PC-9 (cell line): ENCODE measurements at regions not wholly inside any gene's neighbourhood (a gene's known extent, or its start where the extent isn't known, plus 50 kb on each side); places are given as distances from the start of the nearest gene placed in this dataset.

Source experiments
- BruUV-seq: library from RNA; stranded (reverse); fragments of 400-500 nt; replicated peaks from 2 replicates; lab custom pipeline; 2021; lab: Mats Ljungman, UMichigan
- CTCF ChIA-PET: fragments of 300-600 bp; sonication (Branson Sonifier 250); formaldehyde crosslinking; loops from one replicate; lab custom pipeline; 2022; ENCODE audit warnings: antibody characterized with exemption; lab: Charles Lee
- POLR2A ChIA-PET: fragments of 300-600 bp; sonication (Branson Sonifier 250); formaldehyde crosslinking; loops from one replicate; lab custom pipeline; 2022; ENCODE audit warnings: antibody characterized with exemption; ENCODE audit not compliant: unreplicated experiment; lab: Charles Lee
- DNase-seq, 2 experiments: peaks; one replicate each; pipeline versions ENCODE4 v3.0.0 to v3.0.0-alpha.2; 2015 to 2022; ENCODE audit warnings: mixed read lengths in 1 of 2
- H2AFZ ChIP-seq: fragments of 200-600 bp; sonication (generic); 2 replicates; pipeline ENCODE4 v1.8.1; 2017; ENCODE audit warnings: antibody characterized with exemption
- H3F3A ChIP-seq: fragments of 200-600 bp; sonication (generic); 2 replicates; pipeline ENCODE4 v1.8.1; 2017; ENCODE audit warnings: antibody characterized with exemption, mild to moderate bottlenecking, low read depth; ENCODE audit not compliant: insufficient read depth
- H3K27ac ChIP-seq: fragments of 200-600 bp; sonication (generic); 2 replicates; pipeline ENCODE4 v1.6.1; 2016; ENCODE audit warnings: mixed run types
- H3K27me3 ChIP-seq: fragments of 200-600 bp; sonication (generic); 2 replicates; pipeline ENCODE4 v1.6.1; 2016; ENCODE audit warnings: low read depth, mixed run types; ENCODE audit not compliant: insufficient read depth
- H3K36me3 ChIP-seq: fragments of 200-600 bp; sonication (generic); 2 replicates; pipeline ENCODE4 v1.6.1; 2016; ENCODE audit warnings: low read depth, mixed run types
- H3K4me1 ChIP-seq: fragments of 200-600 bp; sonication (generic); replicated peaks from 2 replicates; pipeline ENCODE4 v1.6.1; 2016; ENCODE audit warnings: mixed run types; ENCODE audit not compliant: insufficient read depth
- H3K4me2 ChIP-seq: fragments of 200-600 bp; sonication (generic); 2 replicates; pipeline ENCODE4 v1.6.1; 2017; ENCODE audit warnings: mixed run types
- H3K4me3 ChIP-seq: fragments of 200-600 bp; sonication (generic); 2 replicates; pipeline ENCODE4 v1.6.1; 2016; ENCODE audit warnings: mixed run types
- H3K79me2 ChIP-seq: fragments of 200-600 bp; sonication (generic); 2 replicates; pipeline ENCODE4 v1.6.1; 2017; ENCODE audit warnings: low read depth, mixed run types
- H3K9me2 ChIP-seq: fragments of 200-600 bp; sonication (generic); 2 replicates; pipeline ENCODE4 v1.8.1; 2017; ENCODE audit warnings: mild to moderate bottlenecking; ENCODE audit not compliant: insufficient read depth
- H3K9me3 ChIP-seq: fragments of 200-600 bp; sonication (generic); 2 replicates; pipeline ENCODE4 v1.8.1; 2016; ENCODE audit warnings: low read depth; ENCODE audit not compliant: insufficient read depth
- H4K20me1 ChIP-seq: fragments of 200-600 bp; sonication (generic); 2 replicates; pipeline ENCODE4 v1.8.1; 2017; ENCODE audit not compliant: insufficient read depth
- EZH2 ChIP-seq: fragments of 200-600 bp; sonication (generic); IDR thresholded peaks from 2 replicates; pipeline ENCODE4 v1.8.0; 2017; ENCODE audit warnings: antibody characterized with exemption, low read depth
- intact Hi-C: fragments of 100-400 bp; cut with micrococcal nuclease; formaldehyde crosslinking; loops from one replicate; pipeline ENCODE4 v1.10.0; 2022; ENCODE audit not compliant: unreplicated experiment
- TF ChIP-seq, protein P1 (sequence below): fragments of 200-600 bp; sonication (generic); conservative IDR thresholded peaks from 2 replicates; pipeline ENCODE4 v1.6.1; 2017; ENCODE audit warnings: mixed run types, antibody characterized with exemption, mild to moderate bottlenecking, moderate library complexity

DNA sequence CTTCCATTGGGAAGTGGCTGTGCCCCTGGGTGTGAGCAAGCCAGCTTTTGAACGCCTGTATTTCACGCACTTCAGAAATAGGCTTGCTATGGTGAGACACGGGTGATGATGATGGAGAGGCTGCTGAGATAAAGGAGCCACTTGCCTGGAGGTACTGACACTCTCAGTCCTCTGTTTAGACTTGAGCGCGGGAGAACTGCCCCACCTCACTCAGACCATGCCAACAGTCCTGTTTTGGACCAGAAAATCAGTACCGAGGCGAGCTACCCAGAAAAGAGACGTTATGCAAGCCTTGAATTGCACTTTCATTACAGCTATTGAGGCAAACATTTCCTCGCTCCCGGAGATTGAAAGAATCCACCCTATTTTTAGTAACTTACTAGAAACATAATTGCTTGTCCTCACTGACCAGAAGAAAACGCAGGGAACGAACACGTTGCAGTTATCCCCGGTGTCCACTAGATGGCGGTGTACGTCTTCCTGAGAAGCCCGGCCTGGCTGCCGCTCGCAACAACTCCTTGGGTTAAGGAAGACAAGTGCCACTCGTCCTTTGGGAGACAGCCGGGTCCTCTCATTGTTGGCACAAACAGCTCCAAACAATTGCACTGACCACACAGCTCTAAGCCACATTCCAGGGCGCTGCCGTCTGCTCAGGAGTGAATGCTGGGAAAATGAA, 142.4 kb downstream of the PSAT1 start:
- no peak overlapping the region for H3K4me3 ChIP-seq
- no peaks in the 10 kb centered on the region for H3K9me2 ChIP-seq
- no peak overlapping the region for H3K27ac ChIP-seq
- peak; percentile 66 to 77 for DNase-seq
- no peaks in the 10 kb centered on the region for H3F3A ChIP-seq
- H4K20me1 ChIP-seq, result no peaks in the 10 kb centered on the region
- CTCF ChIA-PET, result no interaction called here
- BruUV-seq, result no TSS peak
- H3K79me2 ChIP-seq, result no peaks in the 10 kb centered on the region
- H3K4me1 ChIP-seq, result no peaks in the 10 kb centered on the region
- H3K36me3 ChIP-seq, result no peaks in the 10 kb centered on the region
- TF ChIP-seq, protein P1, sequence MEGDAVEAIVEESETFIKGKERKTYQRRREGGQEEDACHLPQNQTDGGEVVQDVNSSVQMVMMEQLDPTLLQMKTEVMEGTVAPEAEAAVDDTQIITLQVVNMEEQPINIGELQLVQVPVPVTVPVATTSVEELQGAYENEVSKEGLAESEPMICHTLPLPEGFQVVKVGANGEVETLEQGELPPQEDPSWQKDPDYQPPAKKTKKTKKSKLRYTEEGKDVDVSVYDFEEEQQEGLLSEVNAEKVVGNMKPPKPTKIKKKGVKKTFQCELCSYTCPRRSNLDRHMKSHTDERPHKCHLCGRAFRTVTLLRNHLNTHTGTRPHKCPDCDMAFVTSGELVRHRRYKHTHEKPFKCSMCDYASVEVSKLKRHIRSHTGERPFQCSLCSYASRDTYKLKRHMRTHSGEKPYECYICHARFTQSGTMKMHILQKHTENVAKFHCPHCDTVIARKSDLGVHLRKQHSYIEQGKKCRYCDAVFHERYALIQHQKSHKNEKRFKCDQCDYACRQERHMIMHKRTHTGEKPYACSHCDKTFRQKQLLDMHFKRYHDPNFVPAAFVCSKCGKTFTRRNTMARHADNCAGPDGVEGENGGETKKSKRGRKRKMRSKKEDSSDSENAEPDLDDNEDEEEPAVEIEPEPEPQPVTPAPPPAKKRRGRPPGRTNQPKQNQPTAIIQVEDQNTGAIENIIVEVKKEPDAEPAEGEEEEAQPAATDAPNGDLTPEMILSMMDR, result peak; percentile 93
- TF ChIP-seq EZH2, result no peak
- intact Hi-C loops, result loop anchor here (5.0 to 10.0 kb wide), 2 partner anchors 163 to 795 kb away; no protein-coding TSS in a partner anchor
- POLR2A ChIA-PET, result no interaction called here
- no peaks in the 10 kb centered on the region for H3K9me3 ChIP-seq
- no peak overlapping the region for H2AFZ ChIP-seq
- peaks cover 74% of the 10 kb centered on the region for H3K27me3 ChIP-seq
- no peak overlapping the region for H3K4me2 ChIP-seq

DNA sequence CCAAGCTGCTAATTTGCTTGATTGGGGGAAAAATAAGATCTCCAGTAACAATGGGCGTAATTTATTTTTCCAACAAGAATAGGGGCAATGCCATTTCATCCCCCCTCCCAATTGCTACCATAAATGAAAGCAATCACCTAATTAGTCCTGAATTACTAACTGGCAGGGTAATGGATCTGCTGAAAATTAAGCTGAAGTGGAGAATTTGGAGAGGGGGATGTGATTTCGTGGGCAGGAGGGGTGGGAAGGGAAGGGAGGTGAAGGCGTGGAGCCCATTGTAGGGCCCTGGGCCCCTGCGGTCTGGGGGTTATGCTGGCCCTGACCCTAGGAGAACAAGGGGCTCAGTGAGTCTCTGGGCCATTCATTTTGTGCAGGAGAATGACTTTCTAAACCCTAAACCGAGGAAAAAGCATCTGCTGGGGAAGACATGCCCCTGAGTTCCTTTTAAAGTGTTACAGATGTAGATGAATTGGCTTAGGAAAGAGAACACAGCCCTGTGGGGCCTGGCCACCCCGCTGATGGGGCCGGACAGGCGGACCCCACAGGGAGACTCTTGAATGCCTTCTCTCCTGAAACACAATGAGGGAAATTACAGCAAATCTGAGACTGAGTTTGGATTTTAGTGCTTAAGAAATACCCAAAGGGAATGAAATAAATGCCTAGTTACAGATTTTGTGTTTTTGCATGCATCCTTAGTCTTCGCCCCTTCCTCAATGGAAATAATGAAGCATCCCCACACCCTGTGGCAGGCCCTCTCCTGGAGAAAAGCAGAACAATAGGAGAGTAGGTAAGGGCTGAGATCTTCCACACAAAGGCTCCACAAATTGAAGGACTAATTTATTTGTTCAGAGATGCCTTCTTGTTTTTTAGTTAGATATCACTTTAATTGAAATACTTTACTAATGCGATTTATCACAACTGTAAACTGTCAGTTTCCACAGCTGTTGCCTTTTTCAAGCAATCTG, 143.2 kb downstream of the PSAT1 start:
- Histone ChIP-seq H3K4me1 (no peaks in the 10 kb centered on the region), H3K36me3 (no peaks in the 10 kb centered on the region), H3K27me3 (peaks cover 71% of the 10 kb centered on the region), H3K9me3 (no peaks in the 10 kb centered on the region), H3K4me3 (no peak overlapping the region), H3K9me2 (no peaks in the 10 kb centered on the region), H3K79me2 (no peaks in the 10 kb centered on the region), H4K20me1 (no peaks in the 10 kb centered on the region), H3K4me2 (no peak overlapping the region), H2AFZ (no peak overlapping the region), H3F3A (no peaks in the 10 kb centered on the region), H3K27ac (no peak overlapping the region)
- ChIA-PET POLR2A (no interaction called here), CTCF (no interaction called here)
- intact Hi-C loops, result loop anchor here (5.0 to 10.0 kb wide), 2 partner anchors 162 to 795 kb away; no protein-coding TSS in a partner anchor
- no peak for DNase-seq
- no peak for TF ChIP-seq EZH2
- TF ChIP-seq, protein P1, result no peak
- no TSS peak for BruUV-seq

DNA sequence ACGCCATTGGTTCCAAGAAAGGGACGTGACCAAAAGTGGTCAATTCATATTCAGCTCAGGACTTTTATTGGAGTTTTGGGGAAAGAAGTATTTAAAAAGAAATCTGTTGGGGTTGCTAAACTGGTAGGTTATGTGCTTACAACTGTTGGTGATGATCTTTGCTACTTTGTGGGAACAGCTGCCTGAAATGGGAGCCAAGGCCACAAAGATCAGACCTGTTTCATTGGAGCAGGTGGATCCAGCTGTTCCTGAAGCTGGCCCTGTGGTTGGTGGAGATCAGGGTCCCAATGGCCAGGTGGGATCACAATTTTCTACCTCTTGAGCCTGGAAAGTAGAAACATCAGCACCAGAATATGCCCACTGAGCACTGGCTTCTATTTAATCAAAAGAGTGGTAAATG, 144.5 kb downstream of the PSAT1 start:
- no peaks in the 10 kb centered on the region for H3K9me2 ChIP-seq
- ChIA-PET CTCF (no interaction called here), POLR2A (no interaction called here)
- no peak overlapping the region for H3K4me3 ChIP-seq
- TF ChIP-seq, protein P1, result no peak
- TF ChIP-seq EZH2, result no peak
- H3K27me3 ChIP-seq, result peaks cover 68% of the 10 kb centered on the region
- no peaks in the 10 kb centered on the region for H3K36me3 ChIP-seq
- intact Hi-C loops, result no loop called here
- H3K79me2 ChIP-seq, result no peaks in the 10 kb centered on the region
- no peak overlapping the region for H3K4me2 ChIP-seq
- no peak overlapping the region for H2AFZ ChIP-seq
- H3F3A ChIP-seq, result no peaks in the 10 kb centered on the region
- no peak overlapping the region for H3K27ac ChIP-seq
- no TSS peak for BruUV-seq
- no peak for DNase-seq
- no peaks in the 10 kb centered on the region for H3K9me3 ChIP-seq
- no peaks in the 10 kb centered on the region for H4K20me1 ChIP-seq
- no peaks in the 10 kb centered on the region for H3K4me1 ChIP-seq
